ENCODE measurements at regions not wholly inside any gene's neighbourhood (a gene's known extent, or its start where the extent isn't known, plus 50 kb on each side); places are given as distances from the start of the nearest gene placed in this dataset.

- in situ Hi-C loops (cut with MboI; ENCODE audit: low pct_unique_long_range_greater_than_20kb in 2 of 9, low sequenced_read_pairs in 9 of 9, unreplicated experiment in 9 of 9): no loop called here
- 52 to 97% (median 76%) methylated on average over 3 to 8 of the region's 11 CpGs; no CpG with 5 or more reads in 2 of the 10 experiments for WGBS, 10 experiments
- H3K27ac ChIP-seq: no peak overlapping the region
- H3K4me3 ChIP-seq: no peak overlapping the region
- H3K4me1 ChIP-seq (replicated peaks in 1 of 2): no peaks in the 10 kb centered on the region
- no peak for ATAC-seq (replicated peaks in 6 of 8)
Observed at GRCh38 chr22:48001101-48001500, 1238.7 kb downstream of the TBC1D22A start.

GRCh38 chr22:47997612-47998011 is 1235.2 kb downstream of the TBC1D22A start:
- no peak overlapping the region for H3K27ac ChIP-seq
- no peak for ATAC-seq (replicated peaks in 6 of 8)
- H3K4me3 ChIP-seq: no peak overlapping the region
- in situ Hi-C loops (cut with MboI; ENCODE audit: low pct_unique_long_range_greater_than_20kb in 2 of 9, low sequenced_read_pairs in 9 of 9, unreplicated experiment in 9 of 9): no loop called here
- no CpG with 5 or more reads among the region's 8 CpGs for WGBS, 10 experiments
- H3K4me1 ChIP-seq (replicated peaks in 1 of 2): no peaks in the 10 kb centered on the region

DNA sequence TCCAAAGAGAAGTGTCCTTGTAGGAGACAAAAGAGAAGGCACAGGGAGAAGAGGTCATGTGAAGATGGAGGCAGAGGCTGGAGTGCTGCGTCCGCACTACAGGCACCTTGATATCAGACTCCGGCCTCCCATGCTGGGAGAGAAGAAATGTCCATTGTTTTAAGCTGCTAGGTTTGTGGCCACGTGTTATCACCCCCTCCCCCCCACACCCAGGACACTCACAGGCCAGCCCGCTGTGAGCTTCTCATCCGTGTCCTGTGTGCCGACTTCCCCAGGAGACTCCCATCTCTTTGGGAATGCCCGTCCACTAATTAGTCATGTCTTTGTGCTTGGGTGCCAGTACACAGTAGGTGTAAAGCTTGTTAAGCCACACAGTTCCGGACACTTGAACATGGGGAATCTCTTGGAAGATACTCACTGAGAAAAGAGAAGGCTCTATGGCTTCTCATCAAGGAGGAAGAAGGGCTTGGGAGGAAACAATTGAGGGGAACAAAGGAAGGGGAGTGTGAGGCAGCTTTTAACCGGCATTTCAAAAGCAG is 1234.7 kb downstream of the TBC1D22A start:
- no peak overlapping the region for H3K27ac ChIP-seq
- no peak overlapping the region for H3K4me3 ChIP-seq
- in situ Hi-C loops (cut with MboI; ENCODE audit: low pct_unique_long_range_greater_than_20kb in 2 of 9, low sequenced_read_pairs in 9 of 9, unreplicated experiment in 9 of 9): no loop called here
- 21 to 82% (median 47%) methylated on average over 1 to 8 of the region's 10 CpGs; no CpG with 5 or more reads in 2 of the 10 experiments for WGBS, 10 experiments
- ATAC-seq (replicated peaks in 6 of 8): no peak
- H3K4me1 ChIP-seq (replicated peaks in 1 of 2): no peaks in the 10 kb centered on the region

DNA sequence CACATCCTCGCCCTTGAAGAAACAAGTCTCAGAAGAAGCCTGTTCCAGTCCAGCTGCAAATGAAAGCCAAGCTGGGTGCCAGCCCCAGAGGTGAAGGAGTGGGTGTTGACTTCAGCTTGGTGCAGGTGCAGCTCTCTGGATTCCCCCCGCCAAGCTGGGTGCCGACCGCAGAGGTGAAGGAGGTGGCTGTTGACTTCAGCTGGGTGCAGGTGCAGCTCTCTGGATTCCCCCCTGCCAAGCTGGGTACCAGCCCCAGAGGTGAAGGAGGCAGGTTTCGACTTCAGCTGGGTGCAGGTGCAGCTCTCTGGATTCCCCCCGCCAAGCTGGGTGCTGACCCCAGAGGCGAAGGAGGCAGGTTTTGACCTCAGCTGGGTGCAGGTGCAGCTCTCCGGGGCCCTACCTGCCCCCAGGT is 1234.0 kb downstream of the TBC1D22A start:
- H3K27ac ChIP-seq: no peak overlapping the region
- H3K4me3 ChIP-seq: no peak overlapping the region
- no peaks in the 10 kb centered on the region for H3K4me1 ChIP-seq (replicated peaks in 1 of 2)
- WGBS, 10 experiments: 0 to 100% (median 44%) methylated on average over 1 to 4 of the region's 8 CpGs; no CpG with 5 or more reads in 6 of the 10 experiments
- in situ Hi-C loops (cut with MboI; ENCODE audit: low pct_unique_long_range_greater_than_20kb in 2 of 9, low sequenced_read_pairs in 9 of 9, unreplicated experiment in 9 of 9): no loop called here
- no peak for ATAC-seq (replicated peaks in 6 of 8)

GRCh38 chr22:47995718-47996117 is 1233.3 kb downstream of the TBC1D22A start:
- WGBS, 10 experiments: 0 to 90% (median 40%) methylated on average over 1 to 4 of the region's 8 CpGs; no CpG with 5 or more reads in 5 of the 10 experiments
- Histone ChIP-seq H3K4me3 (no peak overlapping the region), H3K4me1 (replicated peaks in 1 of 2) (no peaks in the 10 kb centered on the region), H3K27ac (no peak overlapping the region)
- no peak for ATAC-seq (replicated peaks in 6 of 8)
- in situ Hi-C loops (cut with MboI; ENCODE audit: low pct_unique_long_range_greater_than_20kb in 2 of 9, low sequenced_read_pairs in 9 of 9, unreplicated experiment in 9 of 9): no loop called here

DNA sequence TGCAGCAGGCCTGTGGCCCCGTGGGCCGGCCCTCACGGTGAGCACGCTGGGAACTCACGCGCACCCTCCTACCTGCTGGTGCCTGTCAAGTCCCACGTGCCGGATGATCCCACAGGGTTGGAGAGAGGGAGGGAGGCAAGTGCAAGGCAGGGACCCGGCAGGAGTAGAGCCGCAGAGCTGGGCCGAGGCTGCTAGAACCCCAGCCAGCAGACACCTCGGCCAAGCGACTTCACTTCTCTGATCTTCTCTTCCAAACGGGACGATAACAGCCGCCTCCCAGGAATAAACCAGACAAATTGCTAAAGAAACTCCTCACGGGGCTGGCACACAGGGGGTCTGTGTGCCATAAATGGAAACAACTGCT is 1232.8 kb downstream of the TBC1D22A start:
- no peak for ATAC-seq (replicated peaks in 6 of 8)
- WGBS, 10 experiments: 40 to 93% (median 61%) methylated on average over 1 to 15 of the region's 17 CpGs; no CpG with 5 or more reads in 2 of the 10 experiments
- H3K4me1 ChIP-seq (replicated peaks in 1 of 2): no peaks in the 10 kb centered on the region
- no peak overlapping the region for H3K4me3 ChIP-seq
- H3K27ac ChIP-seq: no peak overlapping the region
- in situ Hi-C loops (cut with MboI; ENCODE audit: low pct_unique_long_range_greater_than_20kb in 2 of 9, low sequenced_read_pairs in 9 of 9, unreplicated experiment in 9 of 9): no loop called here

GRCh38 chr22:47994601-47995263 is 1232.3 kb downstream of the TBC1D22A start:
- Histone ChIP-seq H3K27ac (no peak overlapping the region), H3K4me3 (no peak overlapping the region), H3K4me1 (replicated peaks in 1 of 2) (no peaks in the 10 kb centered on the region)
- in situ Hi-C loops (cut with MboI; ENCODE audit: low pct_unique_long_range_greater_than_20kb in 2 of 9, low sequenced_read_pairs in 9 of 9, unreplicated experiment in 9 of 9): no loop called here
- WGBS, 10 experiments: 32 to 100% (median 56%) methylated on average over 1 to 10 of the region's 11 CpGs; no CpG with 5 or more reads in 2 of the 10 experiments
- ATAC-seq (replicated peaks in 6 of 8): no peak

- no peak overlapping the region for H3K4me3 ChIP-seq
- no peak for ATAC-seq (replicated peaks in 6 of 8)
- WGBS, 10 experiments: 0 to 20% methylated on average over 1 of the region's 3 CpGs; no CpG with 5 or more reads in 8 of the 10 experiments
- no peak overlapping the region for H3K27ac ChIP-seq
- in situ Hi-C loops (cut with MboI; ENCODE audit: low pct_unique_long_range_greater_than_20kb in 2 of 9, low sequenced_read_pairs in 9 of 9, unreplicated experiment in 9 of 9): no loop called here
- no peaks in the 10 kb centered on the region for H3K4me1 ChIP-seq (replicated peaks in 1 of 2)
Observed at GRCh38 chr22:47994045-47994444, 1231.6 kb downstream of the TBC1D22A start.

DNA sequence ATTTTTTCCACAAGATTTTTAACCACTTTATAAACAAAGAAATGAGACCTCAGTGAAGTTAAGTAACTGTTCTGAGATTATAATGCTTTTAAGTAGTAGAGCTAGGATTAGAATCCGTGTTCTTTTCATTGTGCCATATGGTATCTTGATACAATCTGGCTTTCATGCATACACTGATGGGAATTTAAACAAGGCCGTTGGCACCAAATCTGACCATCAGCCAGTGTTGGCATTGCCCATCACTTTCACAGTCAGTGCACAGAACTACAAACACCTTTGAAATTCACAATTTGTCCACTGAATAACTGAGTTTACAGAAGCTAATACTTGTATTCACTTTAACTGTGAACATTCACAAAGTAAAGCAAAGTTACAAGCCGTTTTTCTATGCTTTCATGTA is 1228.0 kb downstream of the TBC1D22A start:
- in situ Hi-C loops (cut with MboI; ENCODE audit: low pct_unique_long_range_greater_than_20kb in 2 of 9, low sequenced_read_pairs in 9 of 9, unreplicated experiment in 9 of 9): no loop called here
- no peak for ATAC-seq (replicated peaks in 6 of 8)
- whole genome bisulfite sequencing, 10 experiments: 0 to 63% (median 7%) methylated on average over 1 to 3 of the region's 3 CpGs; no CpG with 5 or more reads in 3 of the 10 experiments
- H3K27ac ChIP-seq: no peak overlapping the region
- H3K4me1 ChIP-seq (replicated peaks in 1 of 2): no peaks in the 10 kb centered on the region
- H3K4me3 ChIP-seq: no peak overlapping the region

DNA sequence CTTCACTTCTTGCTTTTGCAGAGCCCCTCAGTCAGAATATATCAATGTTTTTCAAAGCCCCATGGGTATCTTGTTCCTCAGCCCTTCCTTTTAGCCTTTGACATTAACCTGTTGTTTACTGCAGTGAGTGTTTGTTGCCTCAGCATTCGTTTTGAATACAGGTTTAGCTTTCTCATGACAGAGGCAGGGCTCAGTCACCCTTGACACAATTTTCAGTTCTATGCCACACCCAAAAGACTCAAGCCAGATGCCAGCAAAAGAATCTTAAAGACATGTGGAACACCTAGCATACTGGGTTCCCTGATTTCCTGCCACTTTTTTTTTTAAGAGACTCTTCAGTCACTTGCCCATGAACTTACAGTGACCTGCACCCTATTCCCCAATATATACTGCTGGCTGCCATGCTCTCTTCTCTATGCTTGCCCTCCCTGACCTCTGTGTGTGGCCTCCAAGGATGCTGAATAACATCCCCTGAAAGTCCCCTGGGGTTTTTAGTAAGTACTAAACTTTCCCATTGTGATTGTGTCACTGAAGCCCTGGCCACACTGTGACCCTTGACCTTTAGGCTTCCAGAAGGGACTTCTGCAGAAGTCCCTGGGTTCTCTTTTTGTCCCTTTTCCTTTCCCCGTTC is 1225.5 kb downstream of the TBC1D22A start:
- ATAC-seq (replicated peaks in 6 of 8): no peak
- in situ Hi-C loops (cut with MboI; ENCODE audit: low pct_unique_long_range_greater_than_20kb in 2 of 9, low sequenced_read_pairs in 9 of 9, unreplicated experiment in 9 of 9): no loop called here
- Histone ChIP-seq H3K27ac (no peak overlapping the region), H3K4me1 (replicated peaks in 1 of 2) (no peaks in the 10 kb centered on the region), H3K4me3 (no peak overlapping the region)
- 0 to 20% (median 6%) methylated on average over 1 to 2 of the region's 2 CpGs; no CpG with 5 or more reads in 2 of the 10 experiments for WGBS, 10 experiments

GRCh38 chr22:47976219-47976618 is 1213.8 kb downstream of the TBC1D22A start:
- Histone ChIP-seq H3K4me1 (replicated peaks in 1 of 2) (no peaks in the 10 kb centered on the region), H3K27ac (no peak overlapping the region), H3K4me3 (no peak overlapping the region)
- in situ Hi-C loops (cut with MboI; ENCODE audit: low pct_unique_long_range_greater_than_20kb in 2 of 9, low sequenced_read_pairs in 9 of 9, unreplicated experiment in 9 of 9): no loop called here
- WGBS, 10 experiments: 0 to 100% (median 40%) methylated on average over 1 to 3 of the region's 3 CpGs; no CpG with 5 or more reads in 1 of the 10 experiments
- ATAC-seq (replicated peaks in 6 of 8): no peak

DNA sequence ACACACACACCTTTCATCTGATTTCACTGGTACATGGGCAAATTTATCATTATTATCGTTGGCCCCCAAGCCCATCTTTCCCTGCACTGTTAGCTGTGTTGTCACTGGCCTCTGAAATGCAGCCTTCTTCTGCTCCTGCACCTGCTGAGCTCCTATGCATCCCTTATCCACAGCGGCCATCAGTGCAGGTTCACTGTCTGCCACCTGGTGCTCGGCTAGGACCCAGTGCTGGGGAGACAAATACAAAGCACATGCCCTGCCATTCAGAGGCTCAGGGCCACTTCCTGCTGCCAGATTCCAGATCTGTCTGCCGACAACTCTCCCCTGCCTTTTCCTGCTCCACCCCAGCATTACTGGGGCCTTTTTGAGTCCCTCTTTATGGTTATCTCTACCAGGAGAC is 1205.4 kb downstream of the TBC1D22A start:
- no peaks in the 10 kb centered on the region for H3K4me1 ChIP-seq (replicated peaks in 1 of 2)
- H3K4me3 ChIP-seq: no peak overlapping the region
- ATAC-seq (replicated peaks in 6 of 8): no peak
- in situ Hi-C loops (cut with MboI; ENCODE audit: low pct_unique_long_range_greater_than_20kb in 2 of 9, low sequenced_read_pairs in 9 of 9, unreplicated experiment in 9 of 9): no loop called here
- WGBS, 10 experiments: 0 to 83% (median 62%) methylated on average over 1 to 4 of the region's 4 CpGs; no CpG with 5 or more reads in 4 of the 10 experiments
- no peak overlapping the region for H3K27ac ChIP-seq

DNA sequence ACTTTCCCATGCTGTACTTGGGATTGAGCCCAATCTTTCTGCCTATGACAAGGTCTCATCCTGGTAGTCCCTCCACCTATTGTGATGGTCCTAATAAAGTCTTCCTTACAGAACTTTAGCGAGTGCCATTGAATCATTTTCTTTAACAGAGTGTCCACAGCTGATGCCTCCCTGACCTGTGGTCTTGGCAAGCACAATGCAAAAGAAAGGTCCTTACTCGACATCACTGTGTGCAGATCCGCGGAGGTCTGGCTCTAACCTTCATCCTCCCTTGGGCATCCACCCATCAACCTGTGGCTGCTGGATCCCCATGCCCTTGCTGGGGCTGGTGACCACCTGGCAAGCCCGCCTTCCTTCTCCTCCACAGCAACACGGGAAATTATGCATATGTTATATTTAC is 1203.9 kb downstream of the TBC1D22A start:
- no peak overlapping the region for H3K4me3 ChIP-seq
- H3K27ac ChIP-seq: no peak overlapping the region
- no peak for ATAC-seq (replicated peaks in 6 of 8)
- in situ Hi-C loops (cut with MboI; ENCODE audit: low pct_unique_long_range_greater_than_20kb in 2 of 9, low sequenced_read_pairs in 9 of 9, unreplicated experiment in 9 of 9): no loop called here
- WGBS, 10 experiments: 7 to 100% (median 20%) methylated on average over 1 to 4 of the region's 6 CpGs; no CpG with 5 or more reads in 3 of the 10 experiments
- no peaks in the 10 kb centered on the region for H3K4me1 ChIP-seq (replicated peaks in 1 of 2)
